HL-60 (cell line): ENCODE measurements at regions not wholly inside any gene's neighbourhood (a gene's known extent, or its start where the extent isn't known, plus 50 kb on each side); places are given as distances from the start of the nearest gene placed in this dataset.

Experiments
- DNase-seq, 2 experiments: peaks; one replicate each; pipeline ENCODE4 v3.0.0-alpha.2; 2010 to 2020; ENCODE audit warnings: low read depth in 1 of 2, low spot score in 1 of 2
- H3K27ac ChIP-seq: fragments of 250-450 bp; sonication (Bioruptor Pico); replicated peaks from 2 replicates; pipeline ENCODE4 v1.5.1; 2020; ENCODE audit warnings: mild to moderate bottlenecking, moderate library complexity
- H3K27me3 ChIP-seq: fragments of 250-450 bp; sonication (Bioruptor Pico); 2 replicates; pipeline ENCODE4 v1.5.1; 2021; ENCODE audit warnings: mild to moderate bottlenecking, moderate library complexity; ENCODE audit not compliant: insufficient read depth, poor library complexity, severe bottlenecking
- H3K4me3 ChIP-seq: replicated peaks from 2 replicates; pipeline ENCODE4 v1.5.1; 2011; ENCODE audit warnings: mild to moderate bottlenecking, control low read depth, low read length; ENCODE audit not compliant: insufficient read depth
- CTCF ChIP-seq: IDR thresholded peaks from one replicate; pipeline ENCODE4 v1.5.1; 2011; ENCODE audit warnings: low read length, control low read depth, inconsistent platforms; ENCODE audit not compliant: insufficient read depth
- GABPA ChIP-seq: IDR thresholded peaks from 2 replicates; pipeline ENCODE4 v1.6.1; 2012; ENCODE audit warnings: low read depth
- POLR2AphosphoS5 ChIP-seq: IDR thresholded peaks from 2 replicates; pipeline ENCODE4 v1.6.1; 2012; ENCODE audit warnings: low read depth
- REST ChIP-seq: IDR thresholded peaks from 2 replicates; pipeline ENCODE4 v1.6.1; 2012; ENCODE audit warnings: low read depth; ENCODE audit not compliant: insufficient replicate concordance
- SPI1 ChIP-seq: IDR thresholded peaks from 2 replicates; pipeline ENCODE4 v1.6.1; 2012; ENCODE audit warnings: low read depth, mild to moderate bottlenecking, borderline replicate concordance

- no peak for DNase-seq
- Histone ChIP-seq H3K4me3 (no peak overlapping the region), H3K27me3 (no peaks in the 10 kb centered on the region), H3K27ac (no peak overlapping the region)
- TF ChIP-seq CTCF (no peak), SPI1 (no peak), GABPA (no peak), REST (no peak), POLR2AphosphoS5 (no peak)
Observed at GRCh38 chr12:17618831-17619230, 471.2 kb downstream of the RERGL start.

GRCh38 chr12:17609701-17610100 lies 480.3 kb downstream of the RERGL start:
- no peak overlapping the region for H3K27ac ChIP-seq
- H3K4me3 ChIP-seq, result no peak overlapping the region
- no peaks in the 10 kb centered on the region for H3K27me3 ChIP-seq
- TF ChIP-seq REST (no peak), POLR2AphosphoS5 (no peak), SPI1 (no peak), GABPA (no peak), CTCF (no peak)
- DNase-seq, result no peak

GRCh38 chr12:17609153-17609552 lies 480.8 kb downstream of the RERGL start:
- Histone ChIP-seq H3K4me3 (no peak overlapping the region), H3K27ac (no peak overlapping the region), H3K27me3 (no peaks in the 10 kb centered on the region)
- TF ChIP-seq SPI1 (no peak), POLR2AphosphoS5 (no peak), REST (no peak), CTCF (no peak), GABPA (no peak)
- no peak for DNase-seq
